HPDE6-E6E7 (cell line): ENCODE measurements at regions not wholly inside any gene's neighbourhood (a gene's known extent, or its start where the extent isn't known, plus 50 kb on each side); places are given as distances from the start of the nearest gene placed in this dataset.

Source experiments
- DNase-seq: peaks from one replicate; pipeline ENCODE4 v3.0.0; 2011; ENCODE audit warnings: missing footprints; ENCODE audit errors: extremely low spot score

DNA sequence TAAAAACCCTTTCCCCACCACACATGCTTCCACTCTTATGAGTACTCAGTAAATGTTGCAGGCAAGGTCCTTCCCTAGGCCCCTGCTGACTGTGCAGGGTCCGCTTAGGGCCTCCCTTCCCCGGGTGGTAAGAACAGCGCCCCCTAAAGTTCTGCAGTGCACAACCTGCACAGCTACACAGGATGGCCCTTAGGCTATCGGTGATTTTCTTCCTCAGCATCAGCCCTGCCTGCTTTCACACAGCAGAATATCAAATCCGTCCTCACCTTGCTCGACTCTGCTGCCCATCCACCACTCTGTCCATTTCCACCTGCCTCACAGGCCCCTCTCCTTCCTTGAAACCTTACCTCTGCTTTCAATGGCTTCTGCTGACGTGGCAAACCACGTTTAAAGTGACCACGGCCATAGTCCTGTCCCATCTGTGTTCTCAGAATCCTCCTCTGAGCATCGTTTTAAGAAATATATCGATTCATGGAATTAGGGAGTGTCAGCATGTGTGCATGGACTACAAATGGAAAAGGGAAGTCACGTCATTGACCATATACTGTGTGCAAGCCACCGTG, 51.4 kb upstream of the TMEM132E start:
- no peak for DNase-seq

DNA sequence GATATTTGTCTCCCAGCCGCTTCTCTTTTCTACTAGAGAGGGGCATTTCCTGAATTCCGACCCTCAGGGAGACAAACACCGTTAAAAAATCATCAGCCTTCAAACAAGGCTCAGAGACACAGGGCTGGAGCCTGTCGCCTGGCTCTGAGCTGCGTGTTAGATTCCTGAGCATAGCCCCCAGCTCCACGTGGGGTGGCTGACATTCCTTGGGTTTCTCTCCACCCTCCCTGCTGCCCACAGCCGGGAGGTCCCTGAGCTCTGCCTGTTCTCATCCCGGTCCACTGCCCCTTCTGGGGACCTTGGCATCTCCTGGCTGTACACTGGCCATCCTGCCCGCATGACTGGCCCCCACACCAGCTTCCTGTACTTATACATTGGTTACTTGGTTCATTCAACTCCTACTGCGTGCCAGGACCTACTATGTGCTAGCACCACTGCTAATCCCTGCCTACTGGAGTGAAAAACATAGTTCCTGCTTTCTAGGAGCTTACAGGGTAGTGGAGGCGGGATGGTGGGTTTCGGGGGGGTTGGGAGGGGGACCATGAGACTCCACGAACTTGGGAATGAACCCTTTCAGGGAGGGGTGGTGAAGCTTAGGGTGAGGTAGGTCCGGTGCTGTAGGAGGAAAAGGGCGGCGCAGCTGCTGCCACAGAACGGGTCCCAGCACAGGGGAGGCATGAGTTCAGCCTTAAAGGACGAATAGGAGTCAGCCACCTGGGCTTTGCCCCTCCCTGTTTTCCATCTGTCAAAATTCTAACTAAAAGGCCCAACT, 52.1 kb upstream of the TMEM132E start:
- no peak for DNase-seq

DNA sequence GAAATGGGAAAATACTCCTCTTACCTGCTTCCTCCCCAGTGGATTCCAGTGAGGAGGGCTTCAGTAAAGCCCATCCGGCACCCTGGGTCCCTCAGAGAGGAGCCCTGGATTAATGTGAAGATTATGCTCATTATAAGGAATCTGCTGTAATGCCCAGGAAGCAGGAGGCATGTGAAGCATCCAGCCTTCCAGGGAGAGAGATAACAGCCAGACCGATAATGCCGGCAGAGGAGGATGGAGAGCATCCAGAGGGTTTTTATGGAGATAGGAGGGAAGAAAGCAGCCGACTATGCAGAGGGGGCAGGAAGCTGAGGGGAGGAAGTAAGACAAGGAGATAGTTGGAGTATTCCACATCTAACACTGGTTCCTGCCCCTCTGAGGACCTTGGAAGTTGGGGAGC, 53.7 kb upstream of the TMEM132E start:
- DNase-seq: no peak

DNA sequence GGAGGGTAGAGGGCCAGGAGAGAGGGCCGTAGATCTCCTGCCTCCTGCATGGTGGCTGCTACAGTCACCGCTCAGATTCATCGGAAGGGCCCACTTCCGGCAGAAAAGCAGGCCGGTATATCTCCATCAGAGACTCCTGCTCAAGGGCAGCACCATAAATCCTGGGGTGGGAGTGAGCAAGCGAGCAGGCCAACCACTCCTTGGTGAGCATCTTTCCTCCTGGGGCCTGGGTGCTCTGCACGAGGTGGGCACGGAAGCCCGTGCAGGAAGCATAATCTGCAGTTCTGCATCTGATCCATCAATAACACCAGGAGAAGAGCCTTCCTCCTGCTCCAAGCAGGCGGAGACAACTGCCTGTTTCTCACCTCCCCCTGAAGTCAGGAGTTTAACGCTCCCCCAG, 57.4 kb upstream of the TMEM132E start:
- no peak for DNase-seq

DNA sequence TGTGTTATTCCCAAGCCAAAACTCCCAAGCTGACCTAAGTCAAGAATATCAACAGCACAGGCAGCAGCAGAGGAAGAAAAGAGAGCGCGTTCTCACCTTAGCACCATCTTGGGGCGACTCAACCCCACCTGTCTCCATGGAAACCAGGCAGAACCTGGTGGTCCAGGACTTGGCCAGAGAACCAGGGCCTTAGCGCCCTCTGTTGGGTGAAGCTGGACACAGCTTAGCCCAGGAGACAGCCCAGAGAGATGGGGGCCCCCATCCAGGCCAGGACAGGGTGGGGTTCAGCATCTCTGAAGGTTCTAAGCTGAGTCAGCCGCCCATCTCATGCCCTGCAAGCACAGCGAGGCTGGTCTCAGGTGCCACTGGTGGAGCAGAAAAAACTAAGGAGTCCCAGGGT, 60.1 kb upstream of the TMEM132E start:
- DNase-seq: no peak

DNA sequence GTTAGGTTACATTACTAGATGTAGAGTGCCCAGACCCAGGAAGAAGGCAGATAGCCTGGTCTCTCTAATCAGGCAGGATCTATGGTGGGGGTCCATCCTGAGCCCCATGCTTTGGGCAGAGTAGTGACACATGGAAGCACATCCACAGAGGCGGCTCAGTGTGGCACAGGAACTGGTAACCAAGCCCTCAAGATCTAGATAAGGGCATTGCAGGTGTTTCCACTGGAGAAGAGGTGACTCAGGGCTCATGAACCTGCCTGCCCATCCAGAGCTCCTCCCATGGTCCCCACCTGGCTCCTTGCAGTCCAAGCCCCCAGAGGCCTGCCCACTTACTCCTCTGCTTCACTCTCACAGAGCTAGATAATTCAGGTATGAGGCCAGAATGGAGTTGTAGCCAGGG, 62.0 kb upstream of the TMEM132E start:
- DNase-seq: no peak

DNA sequence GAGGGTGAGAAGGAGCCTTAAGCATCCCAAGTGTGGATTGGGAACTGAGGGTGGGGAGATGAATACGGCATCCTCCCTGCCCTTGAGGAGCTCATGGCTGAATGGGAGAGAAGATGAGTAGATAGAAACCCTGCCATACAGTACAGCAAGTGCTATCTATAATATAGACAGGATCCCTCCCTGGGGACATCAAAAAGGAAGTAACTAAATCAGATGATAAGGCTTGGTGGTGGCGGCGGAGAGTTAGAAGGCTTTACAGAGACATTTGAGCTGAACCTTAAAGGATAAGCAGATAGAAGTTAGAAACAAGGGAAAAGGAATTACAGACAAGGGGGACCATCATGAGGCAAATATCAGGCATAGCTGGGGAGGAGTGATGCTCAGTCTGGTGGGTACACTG, 67.5 kb upstream of the TMEM132E start:
- no peak for DNase-seq

DNA sequence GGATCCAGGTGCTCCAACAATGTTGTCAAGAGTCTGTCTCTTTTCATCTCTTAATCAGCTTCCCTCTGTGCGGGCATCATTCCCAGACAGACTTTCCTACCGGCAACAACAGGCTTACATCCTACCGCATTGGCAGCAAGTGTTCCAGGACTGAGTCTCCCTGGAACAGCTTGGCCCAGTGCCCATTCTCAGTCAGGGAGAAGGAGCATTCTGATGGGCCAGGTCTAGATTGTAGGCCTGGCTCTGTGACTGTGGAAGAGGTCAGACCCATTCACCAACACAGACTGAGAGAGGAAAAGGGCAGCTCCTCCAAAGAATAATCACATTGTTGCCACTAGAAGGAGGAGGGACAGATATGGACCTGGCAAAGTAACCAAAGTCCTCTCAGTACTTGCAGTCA, 68.1 kb upstream of the TMEM132E start:
- no peak for DNase-seq

DNA sequence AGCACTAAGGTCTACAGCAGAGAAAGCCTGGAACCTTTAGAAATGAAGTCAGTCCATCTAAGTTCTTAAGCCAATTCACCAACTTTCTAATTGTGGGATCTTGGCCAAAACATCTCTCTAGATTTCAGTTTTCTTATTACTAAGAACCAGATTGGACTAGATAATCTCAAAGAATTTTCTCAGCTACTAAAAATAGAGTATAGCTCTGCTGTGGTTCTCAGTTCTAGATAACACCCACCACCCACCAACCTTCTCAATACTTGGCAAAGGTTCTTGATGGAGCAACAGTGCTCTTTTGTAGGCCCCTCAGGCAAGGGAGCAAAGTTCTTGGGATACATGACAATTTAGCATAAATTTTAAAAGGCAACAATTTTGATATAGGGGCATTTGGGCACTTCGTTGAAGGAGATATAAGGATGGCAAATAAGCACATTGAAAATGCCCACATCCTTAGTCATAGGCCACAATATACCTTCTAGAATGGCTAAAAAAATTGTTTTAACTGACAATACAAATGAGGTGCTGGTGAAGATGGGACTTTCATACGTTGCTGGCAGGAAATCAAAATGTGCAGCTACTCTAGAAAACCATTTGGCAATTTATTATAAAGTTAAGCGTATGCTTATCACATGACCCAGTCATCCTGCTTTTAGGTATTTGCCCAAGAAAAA, 74.4 kb upstream of the TMEM132E start:
- no peak for DNase-seq

DNA sequence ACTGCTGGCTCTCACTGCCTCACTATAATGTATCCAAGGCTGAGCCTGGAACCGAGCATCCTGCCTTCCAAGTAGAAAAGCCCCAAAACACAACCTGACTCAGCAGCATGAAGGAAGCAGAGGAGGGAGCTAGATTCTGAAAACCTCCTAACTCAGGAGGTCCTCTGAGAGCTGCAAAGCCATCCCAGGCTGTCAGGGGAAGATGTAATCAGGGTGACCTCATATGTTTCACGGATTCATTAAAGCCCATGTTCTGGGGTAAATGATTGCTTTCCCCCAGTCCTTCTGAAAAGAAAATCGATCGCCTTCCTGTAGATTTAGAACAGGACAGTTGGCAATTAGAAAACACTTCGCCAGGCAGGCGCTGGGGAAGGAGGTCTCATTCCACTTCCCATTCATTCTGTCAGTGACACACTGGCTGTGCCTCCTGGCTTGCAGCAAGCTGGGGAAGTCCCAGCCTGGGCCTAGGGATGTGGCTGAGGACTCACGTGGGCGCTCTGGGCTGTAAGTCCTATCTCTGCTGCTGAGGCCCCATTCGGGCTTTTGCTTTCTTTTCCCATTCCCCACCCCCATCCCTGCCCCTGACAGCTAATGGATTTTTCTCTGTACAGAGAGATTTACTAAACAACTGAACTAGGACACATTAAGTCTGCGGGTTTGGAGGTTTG, 75.7 kb upstream of the TMEM132E start:
- no peak for DNase-seq

DNA sequence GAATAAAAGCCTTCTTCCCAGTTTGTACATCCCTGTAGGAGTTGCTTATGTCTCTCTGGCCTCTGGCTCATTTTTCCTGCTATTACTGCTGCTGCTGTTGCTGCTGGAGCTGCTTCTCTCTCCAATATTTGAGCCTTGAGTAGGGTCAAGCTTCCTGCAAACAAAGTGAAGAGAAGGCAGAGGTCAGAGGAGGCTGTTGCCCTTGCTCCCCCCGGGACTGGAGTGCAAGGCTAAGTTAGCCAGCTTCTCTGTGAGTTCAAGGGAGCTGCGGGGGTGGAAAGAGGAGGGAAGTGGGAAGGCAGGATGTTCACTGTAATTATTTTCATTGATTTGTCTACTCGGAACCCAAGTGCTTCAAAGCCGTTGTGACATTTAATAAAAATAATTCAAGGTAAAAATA, 77.0 kb upstream of the TMEM132E start:
- no peak for DNase-seq

DNA sequence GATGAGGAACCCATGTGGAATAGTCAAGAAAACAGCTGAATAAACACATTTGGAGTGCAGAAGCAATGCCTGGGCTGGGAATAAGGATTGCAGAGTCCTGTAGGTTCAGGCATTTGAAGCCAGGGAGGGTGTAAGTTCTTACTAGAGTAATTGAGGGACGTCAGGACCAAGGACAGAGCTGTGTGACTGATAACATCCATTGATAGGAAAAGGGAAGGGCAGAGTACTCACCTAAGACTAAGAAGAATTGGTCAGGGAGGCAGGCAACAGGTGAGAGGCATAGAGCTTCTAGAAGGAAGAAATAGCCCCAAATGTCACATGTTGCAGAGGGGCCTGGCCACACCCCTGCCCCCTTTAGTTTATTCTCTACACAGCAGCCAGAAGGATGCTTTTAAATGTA, 79.8 kb upstream of the TMEM132E start:
- DNase-seq: peak; percentile 6

DNA sequence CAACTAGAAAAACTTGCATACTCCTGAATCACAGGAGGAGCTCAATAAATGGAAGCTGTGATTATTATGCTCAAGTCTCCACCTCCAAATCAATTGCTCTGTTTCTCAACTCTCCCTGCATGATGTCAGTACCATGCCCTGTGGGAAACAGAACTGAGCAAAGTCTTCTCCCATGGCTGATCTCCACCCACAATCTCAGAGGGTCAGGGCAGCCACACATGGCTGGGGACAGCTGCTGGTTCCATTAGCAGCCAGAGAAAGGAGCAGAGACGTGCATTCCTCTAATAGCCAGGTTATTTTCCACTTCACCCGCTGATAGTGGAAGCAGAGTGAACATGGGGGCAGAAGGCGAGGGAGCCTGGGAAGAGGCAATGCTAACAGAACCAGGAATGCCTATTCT, 85.5 kb upstream of the TMEM132E start:
- no peak for DNase-seq

DNA sequence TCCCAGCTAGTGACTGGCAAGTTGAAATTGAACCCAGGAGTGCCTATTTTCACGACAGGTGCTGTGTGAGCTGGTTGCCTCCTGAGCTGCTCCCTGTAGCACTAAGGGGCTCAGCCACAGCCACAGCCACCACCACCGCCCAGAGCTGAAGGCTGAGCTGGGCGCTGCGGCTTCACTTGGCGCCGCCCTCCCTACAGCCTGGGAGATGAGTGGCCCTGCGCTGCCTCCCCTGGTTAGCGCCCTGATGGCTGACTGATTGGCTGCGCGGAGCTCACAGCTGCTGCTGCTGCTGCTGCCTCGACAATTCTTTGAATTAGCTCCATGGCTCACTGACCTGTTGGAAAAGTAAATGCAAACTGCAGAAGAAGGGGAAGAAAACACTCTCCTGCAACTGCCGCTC, 91.8 kb upstream of the TMEM132E start:
- DNase-seq: no peak

DNA sequence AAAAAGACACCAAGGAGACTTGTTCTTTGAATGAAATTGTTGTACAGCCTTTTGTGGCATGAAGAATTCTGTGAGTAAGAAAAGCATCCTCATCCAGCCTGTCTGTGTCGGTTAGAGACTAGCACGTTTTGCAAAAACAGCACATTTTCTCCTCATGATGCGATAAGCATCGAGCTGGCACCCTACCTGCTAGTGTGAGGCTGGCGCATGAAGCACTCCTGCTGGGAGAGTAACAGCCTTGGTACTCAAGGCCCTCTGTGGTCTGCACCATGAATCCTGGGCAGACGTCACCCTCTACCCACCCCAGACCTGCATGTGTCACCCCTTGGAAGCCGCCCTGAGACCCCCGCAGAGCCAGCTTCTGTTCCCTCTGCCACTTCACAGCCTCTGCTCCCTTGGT, 92.6 kb upstream of the TMEM132E start:
- no peak for DNase-seq

DNA sequence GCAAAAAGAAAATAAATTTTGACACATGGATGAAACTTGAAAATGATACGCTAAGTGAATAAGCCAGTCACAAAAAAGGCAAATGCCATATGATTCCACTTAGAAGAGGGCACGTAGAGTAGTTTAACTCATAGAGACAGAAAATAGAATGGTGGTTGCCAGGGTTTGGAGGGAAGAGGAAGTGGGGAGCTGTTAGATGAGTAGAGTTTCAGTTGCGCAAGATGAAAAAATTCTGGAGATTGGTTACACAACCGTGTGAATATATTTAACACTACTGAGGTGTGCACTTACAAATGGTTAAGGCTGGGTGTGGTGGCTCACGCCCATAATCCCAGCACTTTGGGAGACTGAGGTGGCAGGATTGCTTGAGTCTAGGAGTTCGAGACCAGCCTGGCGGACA, 93.4 kb upstream of the TMEM132E start:
- DNase-seq: no peak

DNA sequence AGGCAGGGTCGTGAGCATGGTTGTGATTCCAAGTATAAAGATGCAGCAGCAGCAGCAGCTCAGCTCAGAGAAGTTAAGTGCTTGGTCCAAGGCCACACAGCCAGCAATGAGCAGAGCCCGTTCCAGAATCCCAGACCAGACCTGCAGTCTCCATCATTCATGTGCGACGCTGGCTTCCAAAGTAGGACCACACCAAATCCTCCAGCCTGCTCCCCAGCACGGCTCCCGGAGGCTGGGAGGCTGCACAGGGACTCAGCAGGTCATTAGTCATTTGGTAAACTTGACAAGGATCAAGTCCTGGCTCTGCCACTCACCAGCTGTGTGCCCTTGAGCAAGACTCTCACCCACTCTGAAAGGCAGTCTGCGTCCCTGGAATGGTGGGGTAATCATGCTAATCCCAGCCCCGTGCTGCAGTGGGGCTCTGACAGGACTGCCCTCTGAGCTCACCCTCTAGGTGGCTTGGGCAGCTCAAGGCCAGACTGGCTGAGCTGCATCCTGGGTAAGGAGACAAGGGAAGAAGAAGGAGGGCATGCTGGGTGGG, 95.1 kb upstream of the TMEM132E start:
- DNase-seq: no peak

DNA sequence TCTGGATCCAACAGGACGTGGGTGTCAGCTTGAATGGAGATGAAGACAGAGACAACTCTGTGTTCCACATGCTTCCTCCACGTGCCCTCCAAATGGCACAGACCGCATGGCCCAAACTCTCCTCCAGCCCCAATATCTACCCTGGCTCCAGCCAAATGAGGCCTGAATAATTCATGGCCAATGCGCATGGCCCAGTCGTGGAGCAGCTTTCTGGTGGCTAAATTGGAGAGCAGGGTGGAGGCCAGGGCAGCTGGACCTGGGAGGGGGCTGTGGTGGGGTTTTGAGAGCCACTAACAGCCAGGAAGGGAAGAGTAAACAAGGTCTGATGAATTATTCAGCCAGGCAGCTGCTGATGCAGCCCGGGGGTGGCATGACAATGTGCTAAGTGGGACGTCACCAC, 96.7 kb upstream of the TMEM132E start:
- DNase-seq: no peak

DNA sequence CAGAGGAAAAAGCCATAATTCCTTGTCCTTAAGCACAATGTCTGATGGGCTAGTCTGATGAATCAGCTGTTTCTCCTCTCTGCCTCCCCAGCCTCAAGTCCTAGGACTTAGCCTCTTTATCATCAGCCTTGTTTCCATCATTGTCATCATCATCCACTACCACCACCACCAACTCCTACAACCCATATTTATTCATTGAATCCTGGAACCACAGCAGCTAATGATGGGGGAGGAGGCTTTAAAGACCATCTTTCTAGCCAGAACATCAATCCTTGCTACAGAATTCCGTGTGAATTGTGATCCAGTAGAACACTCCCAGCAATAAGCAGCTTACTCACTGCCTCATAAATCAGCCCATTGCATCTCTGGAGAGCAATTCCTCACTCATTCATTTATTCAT, 97.6 kb upstream of the TMEM132E start:
- no peak for DNase-seq

DNA sequence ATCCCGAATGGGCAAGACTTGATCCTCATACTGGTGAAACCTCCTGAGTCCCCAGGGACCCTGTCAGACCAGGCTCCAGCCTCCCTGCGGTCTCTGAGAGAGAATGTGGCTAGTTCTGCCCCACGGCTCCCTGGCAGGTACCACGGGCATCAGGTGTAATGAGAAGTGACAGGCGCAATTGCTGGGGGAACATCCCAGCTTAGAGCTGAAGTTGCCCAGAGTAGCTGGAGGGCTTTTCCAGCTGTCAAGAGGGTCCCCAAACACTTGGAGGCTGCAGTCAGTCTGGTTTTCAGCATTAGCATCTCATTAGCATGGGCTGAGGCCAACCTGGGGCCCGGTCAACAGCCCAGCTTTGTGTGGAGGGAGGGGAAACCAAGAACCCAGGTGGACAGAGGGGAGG, 100.0 kb upstream of the TMEM132E start:
- no peak for DNase-seq

DNA sequence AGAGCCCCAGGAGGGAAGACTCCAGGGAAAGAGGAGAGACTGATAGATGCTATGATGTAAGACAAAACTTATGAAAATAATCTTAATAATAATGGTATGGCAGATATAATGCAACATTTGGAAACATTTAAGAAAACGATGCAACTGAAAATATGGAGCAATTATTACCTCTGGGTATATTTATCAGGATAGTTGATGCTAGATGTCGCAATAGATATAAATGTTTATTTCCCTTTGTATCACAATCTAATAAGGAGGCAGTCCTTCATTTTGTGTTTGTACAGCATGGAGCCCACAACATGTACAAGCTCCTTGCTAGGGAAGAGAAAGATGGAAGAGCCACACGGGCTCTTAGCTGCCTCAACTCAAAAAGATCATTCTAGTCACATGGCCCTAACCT, 101.1 kb upstream of the TMEM132E start:
- no peak for DNase-seq

DNA sequence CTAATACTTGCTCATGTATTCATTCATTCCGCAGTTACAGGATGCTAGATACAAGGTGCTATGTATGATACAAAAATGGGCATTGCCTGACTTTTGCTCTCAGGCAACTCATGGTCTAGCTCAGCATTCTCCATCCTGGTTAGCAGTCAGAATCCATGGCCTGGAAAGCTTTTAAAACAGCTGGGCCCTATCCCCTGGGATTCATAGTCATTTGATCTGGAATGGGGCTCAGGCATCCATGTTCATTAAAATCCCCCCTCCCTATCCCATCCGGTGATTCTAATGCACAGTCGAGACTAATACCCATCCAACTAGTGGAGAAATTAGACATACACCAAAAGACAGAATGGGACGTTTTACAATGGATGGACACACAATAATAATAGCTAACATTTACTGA, 104.1 kb upstream of the TMEM132E start:
- DNase-seq: no peak

DNA sequence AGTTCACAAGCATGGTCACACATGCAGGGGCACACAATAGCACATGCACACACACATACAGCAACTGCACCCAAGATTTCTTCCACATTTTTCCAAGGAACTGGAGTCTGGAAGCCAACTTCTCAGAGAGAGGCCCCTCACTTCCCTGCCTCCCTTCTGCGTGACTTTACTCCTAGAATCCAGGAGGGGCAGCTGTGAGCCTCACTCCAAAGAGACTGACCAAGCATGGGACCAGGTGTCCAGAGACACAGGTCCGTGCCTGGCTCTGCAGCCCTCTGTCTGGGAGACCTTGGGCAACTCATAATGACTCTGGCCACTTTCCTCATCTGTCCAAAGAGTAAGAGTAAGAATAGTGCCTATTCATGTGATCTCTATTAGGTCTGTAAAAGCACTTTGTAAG, 104.7 kb upstream of the TMEM132E start:
- DNase-seq: no peak
